PC-9 (cell line): ENCODE measurements at regions not wholly inside any gene's neighbourhood (a gene's known extent, or its start where the extent isn't known, plus 50 kb on each side); places are given as distances from the start of the nearest gene placed in this dataset.
"Not testable (repeated sequence)": the region's sequence is repeated elsewhere in the genome, so short reads cannot be mapped to it uniquely, and the experiment has no call there.

Source experiments
- BruUV-seq: library from RNA; stranded (reverse); fragments of 400-500 nt; replicated peaks from 2 replicates; lab custom pipeline; 2021; lab: Mats Ljungman, UMichigan
- CTCF ChIA-PET: fragments of 300-600 bp; sonication (Branson Sonifier 250); formaldehyde crosslinking; loops from one replicate; lab custom pipeline; 2022; ENCODE audit warnings: antibody characterized with exemption; lab: Charles Lee
- POLR2A ChIA-PET: fragments of 300-600 bp; sonication (Branson Sonifier 250); formaldehyde crosslinking; loops from one replicate; lab custom pipeline; 2022; ENCODE audit warnings: antibody characterized with exemption; ENCODE audit not compliant: unreplicated experiment; lab: Charles Lee
- DNase-seq, 2 experiments: peaks; one replicate each; pipeline versions ENCODE4 v3.0.0 to v3.0.0-alpha.2; 2015 to 2022; ENCODE audit warnings: mixed read lengths in 1 of 2
- H2AFZ ChIP-seq: fragments of 200-600 bp; sonication (generic); 2 replicates; pipeline ENCODE4 v1.8.1; 2017; ENCODE audit warnings: antibody characterized with exemption
- H3F3A ChIP-seq: fragments of 200-600 bp; sonication (generic); 2 replicates; pipeline ENCODE4 v1.8.1; 2017; ENCODE audit warnings: antibody characterized with exemption, mild to moderate bottlenecking, low read depth; ENCODE audit not compliant: insufficient read depth
- H3K27ac ChIP-seq: fragments of 200-600 bp; sonication (generic); 2 replicates; pipeline ENCODE4 v1.6.1; 2016; ENCODE audit warnings: mixed run types
- H3K27me3 ChIP-seq: fragments of 200-600 bp; sonication (generic); 2 replicates; pipeline ENCODE4 v1.6.1; 2016; ENCODE audit warnings: low read depth, mixed run types; ENCODE audit not compliant: insufficient read depth
- H3K36me3 ChIP-seq: fragments of 200-600 bp; sonication (generic); 2 replicates; pipeline ENCODE4 v1.6.1; 2016; ENCODE audit warnings: low read depth, mixed run types
- H3K4me1 ChIP-seq: fragments of 200-600 bp; sonication (generic); replicated peaks from 2 replicates; pipeline ENCODE4 v1.6.1; 2016; ENCODE audit warnings: mixed run types; ENCODE audit not compliant: insufficient read depth
- H3K4me2 ChIP-seq: fragments of 200-600 bp; sonication (generic); 2 replicates; pipeline ENCODE4 v1.6.1; 2017; ENCODE audit warnings: mixed run types
- H3K4me3 ChIP-seq: fragments of 200-600 bp; sonication (generic); 2 replicates; pipeline ENCODE4 v1.6.1; 2016; ENCODE audit warnings: mixed run types
- H3K79me2 ChIP-seq: fragments of 200-600 bp; sonication (generic); 2 replicates; pipeline ENCODE4 v1.6.1; 2017; ENCODE audit warnings: low read depth, mixed run types
- H3K9me2 ChIP-seq: fragments of 200-600 bp; sonication (generic); 2 replicates; pipeline ENCODE4 v1.8.1; 2017; ENCODE audit warnings: mild to moderate bottlenecking; ENCODE audit not compliant: insufficient read depth
- H3K9me3 ChIP-seq: fragments of 200-600 bp; sonication (generic); 2 replicates; pipeline ENCODE4 v1.8.1; 2016; ENCODE audit warnings: low read depth; ENCODE audit not compliant: insufficient read depth
- H4K20me1 ChIP-seq: fragments of 200-600 bp; sonication (generic); 2 replicates; pipeline ENCODE4 v1.8.1; 2017; ENCODE audit not compliant: insufficient read depth
- CTCF ChIP-seq: fragments of 200-600 bp; sonication (generic); conservative IDR thresholded peaks from 2 replicates; pipeline ENCODE4 v1.6.1; 2017; ENCODE audit warnings: mixed run types, antibody characterized with exemption, mild to moderate bottlenecking, moderate library complexity
- EZH2 ChIP-seq: fragments of 200-600 bp; sonication (generic); IDR thresholded peaks from 2 replicates; pipeline ENCODE4 v1.8.0; 2017; ENCODE audit warnings: antibody characterized with exemption, low read depth
- intact Hi-C: fragments of 100-400 bp; cut with micrococcal nuclease; formaldehyde crosslinking; loops from one replicate; pipeline ENCODE4 v1.10.0; 2022; ENCODE audit not compliant: unreplicated experiment

GRCh38 chr11:37248145-37248544 lies 650.1 kb upstream of the RAG2 start:
- Histone ChIP-seq H3K4me2 (no peak overlapping the region), H3K27me3 (no peaks in the 10 kb centered on the region), H3K27ac (no peak overlapping the region), H3F3A (no peaks in the 10 kb centered on the region), H3K9me2 (no peaks in the 10 kb centered on the region), H3K4me1 (no peaks in the 10 kb centered on the region), H4K20me1 (no peaks in the 10 kb centered on the region), H3K4me3 (no peak overlapping the region), H3K36me3 (no peaks in the 10 kb centered on the region), H3K9me3 (no peaks in the 10 kb centered on the region), H3K79me2 (no peaks in the 10 kb centered on the region), H2AFZ (no peak overlapping the region)
- CTCF ChIA-PET: no interaction called here
- DNase-seq: no peak
- intact Hi-C loops: no loop called here
- POLR2A ChIA-PET: no interaction called here
- TF ChIP-seq CTCF (no peak), EZH2 (no peak)
- BruUV-seq: no TSS peak

- CTCF ChIA-PET, H3K27ac ChIP-seq: not testable (repeated sequence)
These were observed 648.1 kb upstream of the RAG2 start for GRCh38 chr11:37246092-37246491.

GRCh38 chr11:37230865-37231264 lies 632.8 kb upstream of the RAG2 start:
- H3K4me2 ChIP-seq: no peak overlapping the region
- no peaks in the 10 kb centered on the region for H3K9me3 ChIP-seq
- H3F3A ChIP-seq: no peaks in the 10 kb centered on the region
- intact Hi-C loops: no loop called here
- H3K36me3 ChIP-seq: no peaks in the 10 kb centered on the region
- CTCF ChIA-PET: no interaction called here
- POLR2A ChIA-PET: no interaction called here
- H3K4me1 ChIP-seq: no peaks in the 10 kb centered on the region
- H3K27me3 ChIP-seq: no peaks in the 10 kb centered on the region
- H2AFZ ChIP-seq: no peak overlapping the region
- TF ChIP-seq EZH2 (no peak), CTCF (peak; percentile 43)
- no peak overlapping the region for H3K4me3 ChIP-seq
- no peak for DNase-seq
- BruUV-seq: no TSS peak
- no peak overlapping the region for H3K27ac ChIP-seq
- H3K79me2 ChIP-seq: no peaks in the 10 kb centered on the region
- no peaks in the 10 kb centered on the region for H3K9me2 ChIP-seq
- no peaks in the 10 kb centered on the region for H4K20me1 ChIP-seq

More at GRCh38 chr11:37246092-37246491, 648.1 kb upstream of the RAG2 start:
- BruUV-seq, H2AFZ ChIP-seq, H3K79me2 ChIP-seq, H4K20me1 ChIP-seq, H3K36me3 ChIP-seq, DNase-seq, H3K4me3 ChIP-seq, H3K9me2 ChIP-seq, H3K4me2 ChIP-seq, intact Hi-C loops, POLR2A ChIA-PET, H3F3A ChIP-seq, H3K9me3 ChIP-seq, H3K27me3 ChIP-seq, H3K4me1 ChIP-seq: not testable (repeated sequence)

GRCh38 chr11:37223962-37224361 lies 625.9 kb upstream of the RAG2 start:
- Histone ChIP-seq H3K9me2 (no peaks in the 10 kb centered on the region), H3K9me3 (no peaks in the 10 kb centered on the region), H3K4me2 (no peak overlapping the region), H3F3A (no peaks in the 10 kb centered on the region), H3K27ac (no peak overlapping the region), H3K4me3 (no peak overlapping the region), H2AFZ (no peak overlapping the region), H3K27me3 (no peaks in the 10 kb centered on the region), H3K4me1 (no peaks in the 10 kb centered on the region), H3K79me2 (no peaks in the 10 kb centered on the region), H3K36me3 (no peaks in the 10 kb centered on the region), H4K20me1 (no peaks in the 10 kb centered on the region)
- intact Hi-C loops: no loop called here
- BruUV-seq: no TSS peak
- no peak for DNase-seq
- ChIA-PET CTCF (no interaction called here), POLR2A (no interaction called here)
- no peak for TF ChIP-seq EZH2
- TF ChIP-seq CTCF: no peak
